Endothelial cell of umbilical vein (primary cell): ENCODE measurements at regions not wholly inside any gene's neighbourhood (a gene's known extent, or its start where the extent isn't known, plus 50 kb on each side); places are given as distances from the start of the nearest gene placed in this dataset.

ENCODE experiments used
- BruUV-seq: library from RNA; stranded (reverse); fragments of 400-500 nt; replicated peaks from 2 replicates; lab custom pipeline; 2021; lab: Mats Ljungman, UMichigan
- CTCF ChIA-PET: fragments of 300-600, 350-600 bp; sonication (Branson Sonifier 250); formaldehyde crosslinking; loops from one replicate; lab custom pipeline; 2021; ENCODE audit warnings: antibody characterized with exemption, inconsistent platforms; lab: Charles Lee
- POLR2A ChIA-PET: fragments of 300-600, 350-600 bp; sonication (Branson Sonifier 250); formaldehyde crosslinking; loops from one replicate; lab custom pipeline; 2021; ENCODE audit warnings: antibody characterized with exemption, inconsistent platforms; lab: Charles Lee
- DNase-seq: peaks from one replicate; pipeline ENCODE4 v3.0.0-alpha.2; 2011; ENCODE audit warnings: low read depth, low spot score
- FAIRE-seq: peaks from 2 replicates; lab custom pipeline; 2011; peaks lifted over from hg19 to GRCh38; lab: Jason Lieb, UNC
- H2AFZ ChIP-seq: 2 replicates; pipeline ENCODE4 v1.6.0; 2012; ENCODE audit warnings: low read depth, low read length, control low read depth, inconsistent platforms
- H3K27ac ChIP-seq: 2 replicates; pipeline ENCODE4 v1.5.1; 2011; ENCODE audit warnings: low read depth, mild to moderate bottlenecking, control low read depth, low read length, moderate library complexity; ENCODE audit not compliant: insufficient read depth
- H3K27me3 ChIP-seq, 2 experiments: 2 replicates each; pipeline versions ENCODE4 v1.6.0 to v1.6.1; 2011; ENCODE audit warnings: low read length in 2 of 2, mixed read lengths in 1 of 2; ENCODE audit not compliant: control insufficient read depth in 2 of 2, insufficient read depth in 2 of 2
- H3K36me3 ChIP-seq, 2 experiments: 2 replicates in 1 of 2; 3 replicates in 1 of 2; pipeline ENCODE4 v1.5.1; 2011; ENCODE audit warnings: low read length in 2 of 2, mild to moderate bottlenecking in 1 of 2, moderate library complexity in 1 of 2; ENCODE audit not compliant: control insufficient read depth in 2 of 2, insufficient read depth in 2 of 2; ENCODE audit errors: extremely low read depth in 1 of 2
- H3K4me1 ChIP-seq: 3 replicates; pipeline ENCODE4 v1.5.1; 2011; ENCODE audit warnings: mild to moderate bottlenecking, low read length; ENCODE audit not compliant: control insufficient read depth, insufficient read depth; ENCODE audit errors: extremely low read depth
- H3K4me2 ChIP-seq: 2 replicates; pipeline ENCODE4 v1.6.1; 2011; ENCODE audit warnings: low read length, control low read depth, mixed read lengths; ENCODE audit not compliant: insufficient read depth
- H3K4me3 ChIP-seq, 3 experiments: fragments of 200-600 bp in 1 of 3; sonication (generic), shearing (Covaris generic) in 1 of 3; replicated peaks in 1 of 3; 2 replicates each; pipeline ENCODE4 v1.5.1; 2011 to 2016; ENCODE audit warnings: control low read depth in 3 of 3, low read length in 3 of 3, mild to moderate bottlenecking in 2 of 3, inconsistent platforms in 1 of 3, low read depth in 1 of 3, moderate library complexity in 1 of 3; ENCODE audit not compliant: insufficient read depth in 1 of 3
- H3K79me2 ChIP-seq: 2 replicates; pipeline ENCODE4 v1.6.0; 2012; ENCODE audit warnings: low read length, inconsistent platforms; ENCODE audit not compliant: control insufficient read depth, insufficient read depth
- H3K9ac ChIP-seq: replicated peaks from 2 replicates; pipeline ENCODE3; 2011; ENCODE audit warnings: low read length, control low read depth; ENCODE audit not compliant: insufficient read depth; ENCODE audit errors: extremely low read depth
- H3K9me1 ChIP-seq: replicated peaks from 3 replicates; pipeline ENCODE4 v1.6.0; 2011; ENCODE audit warnings: mild to moderate bottlenecking, low read length; ENCODE audit not compliant: control insufficient read depth, insufficient read depth; ENCODE audit errors: extremely low read depth
- H3K9me3 ChIP-seq: replicated peaks from 2 replicates; pipeline ENCODE4 v1.5.1; 2012; ENCODE audit warnings: low read length, inconsistent platforms; ENCODE audit not compliant: control insufficient read depth, insufficient read depth
- H4K20me1 ChIP-seq: replicated peaks from 2 replicates; pipeline ENCODE3; 2011; ENCODE audit warnings: mild to moderate bottlenecking, low read length; ENCODE audit not compliant: control insufficient read depth, insufficient read depth; ENCODE audit errors: extremely low read depth
- EZH2 ChIP-seq: IDR thresholded peaks from 2 replicates; pipeline ENCODE4 v1.6.1; 2012; ENCODE audit warnings: borderline replicate concordance, low read depth, mild to moderate bottlenecking, moderate library complexity, low read length, inconsistent platforms; ENCODE audit not compliant: severe bottlenecking
- FOS ChIP-seq: IDR thresholded peaks from 2 replicates; pipeline ENCODE4 v1.6.1; 2011; ENCODE audit warnings: mild to moderate bottlenecking, low read length, moderate library complexity, borderline replicate concordance; ENCODE audit not compliant: insufficient read depth
- GATA2 ChIP-seq: IDR thresholded peaks from 2 replicates; pipeline ENCODE4 v1.7.0; 2011; ENCODE audit warnings: low read depth, mild to moderate bottlenecking, moderate library complexity, mixed read lengths, low read length; ENCODE audit not compliant: insufficient read length, insufficient read depth
- JUN ChIP-seq: IDR thresholded peaks from 2 replicates; pipeline ENCODE4 v1.6.1; 2011; ENCODE audit warnings: borderline replicate concordance, low read depth; ENCODE audit not compliant: insufficient read length, insufficient read depth
- MYC ChIP-seq: IDR thresholded peaks from one replicate; pipeline ENCODE4 v1.6.1; 2011; ENCODE audit warnings: mild to moderate bottlenecking, low read depth, low read length
- POLR2A ChIP-seq: IDR thresholded peaks from 2 replicates; pipeline ENCODE4 v1.6.1; 2012; ENCODE audit warnings: low read depth, mild to moderate bottlenecking, control low read depth, low read length
- POLR2AphosphoS5 ChIP-seq: IDR thresholded peaks from 2 replicates; pipeline ENCODE4 v1.6.1; 2012; ENCODE audit warnings: low read depth, mild to moderate bottlenecking, control low read depth, low read length, moderate library complexity; ENCODE audit not compliant: insufficient read depth
- dilution Hi-C: fragments of 300-500 bp; cut with MboI; formaldehyde crosslinking; loops from one replicate; pipeline ENCODE4 v1.15.0; 2019; ENCODE audit warnings: low sequenced_read_pairs; ENCODE audit not compliant: extremely low pct_ligation_motif_present
- intact Hi-C: fragments of 100-400 bp; cut with micrococcal nuclease; formaldehyde crosslinking; loops from one replicate; pipeline ENCODE4 v1.10.0; 2022
- TF ChIP-seq, protein P1 (sequence below): IDR thresholded peaks from 2 replicates; pipeline ENCODE4 v1.6.1; 2011; ENCODE audit not compliant: insufficient read depth, insufficient read length
- TF ChIP-seq, protein P2 (sequence below), 2 donors: IDR thresholded peaks; 1 replicate in 1 of 2; 2 replicates in 1 of 2; pipeline ENCODE4 v1.5.1; 2011; ENCODE audit warnings: low read length in 2 of 2, mild to moderate bottlenecking in 2 of 2, moderate library complexity in 2 of 2, control low read depth in 1 of 2, inconsistent platforms in 1 of 2, low read depth in 1 of 2; ENCODE audit not compliant: insufficient read depth in 1 of 2; ENCODE audit errors: extremely low read depth in 1 of 2

DNA sequence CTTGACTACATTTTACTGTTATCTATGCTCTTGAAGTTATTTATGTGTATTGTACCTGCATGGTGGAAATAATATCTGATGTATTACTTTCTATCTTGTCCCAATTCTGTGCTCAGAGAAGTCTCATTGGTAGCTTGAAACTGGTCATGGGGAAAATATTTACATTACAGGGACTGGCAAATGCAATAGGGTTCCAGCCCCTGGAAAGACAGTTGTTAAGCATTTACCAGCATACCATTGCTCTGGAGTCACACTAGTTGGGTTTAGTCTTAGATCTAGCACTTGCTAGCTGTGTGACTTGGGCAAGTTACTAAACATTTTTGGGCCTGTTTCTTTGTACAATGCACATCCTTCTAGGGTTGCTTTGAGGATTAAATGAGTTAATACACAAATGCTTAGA lies 86.3 kb upstream of the NRXN3 start:
- Histone ChIP-seq H3K27ac (no peak overlapping the region), H3K79me2 (no peaks in the 10 kb centered on the region), H3K27me3 (no peaks in the 10 kb centered on the region), H3K4me1 (no peaks in the 10 kb centered on the region), H4K20me1 (no peaks in the 10 kb centered on the region), H3K9me1 (no peaks in the 10 kb centered on the region), H3K4me2 (no peak overlapping the region), H3K4me3 (no peak overlapping the region), H2AFZ (no peak overlapping the region), H3K9ac (no peak overlapping the region), H3K9me3 (no peaks in the 10 kb centered on the region), H3K36me3 (no peaks in the 10 kb centered on the region)
- ChIA-PET CTCF (no interaction called here), POLR2A (no interaction called here)
- DNase-seq (no peak), FAIRE-seq (peak; percentile 8)
- dilution Hi-C loops (no loop called here), intact Hi-C loops (no loop called here)
- no TSS peak for BruUV-seq
- TF ChIP-seq, protein P1, sequence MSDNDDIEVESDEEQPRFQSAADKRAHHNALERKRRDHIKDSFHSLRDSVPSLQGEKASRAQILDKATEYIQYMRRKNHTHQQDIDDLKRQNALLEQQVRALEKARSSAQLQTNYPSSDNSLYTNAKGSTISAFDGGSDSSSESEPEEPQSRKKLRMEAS, result no peak
- TF ChIP-seq GATA2 (no peak), POLR2AphosphoS5 (no peak), MYC (no peak), EZH2 (no peak), POLR2A (no peak), FOS (no peak), JUN (no peak)
- TF ChIP-seq, protein P2, sequence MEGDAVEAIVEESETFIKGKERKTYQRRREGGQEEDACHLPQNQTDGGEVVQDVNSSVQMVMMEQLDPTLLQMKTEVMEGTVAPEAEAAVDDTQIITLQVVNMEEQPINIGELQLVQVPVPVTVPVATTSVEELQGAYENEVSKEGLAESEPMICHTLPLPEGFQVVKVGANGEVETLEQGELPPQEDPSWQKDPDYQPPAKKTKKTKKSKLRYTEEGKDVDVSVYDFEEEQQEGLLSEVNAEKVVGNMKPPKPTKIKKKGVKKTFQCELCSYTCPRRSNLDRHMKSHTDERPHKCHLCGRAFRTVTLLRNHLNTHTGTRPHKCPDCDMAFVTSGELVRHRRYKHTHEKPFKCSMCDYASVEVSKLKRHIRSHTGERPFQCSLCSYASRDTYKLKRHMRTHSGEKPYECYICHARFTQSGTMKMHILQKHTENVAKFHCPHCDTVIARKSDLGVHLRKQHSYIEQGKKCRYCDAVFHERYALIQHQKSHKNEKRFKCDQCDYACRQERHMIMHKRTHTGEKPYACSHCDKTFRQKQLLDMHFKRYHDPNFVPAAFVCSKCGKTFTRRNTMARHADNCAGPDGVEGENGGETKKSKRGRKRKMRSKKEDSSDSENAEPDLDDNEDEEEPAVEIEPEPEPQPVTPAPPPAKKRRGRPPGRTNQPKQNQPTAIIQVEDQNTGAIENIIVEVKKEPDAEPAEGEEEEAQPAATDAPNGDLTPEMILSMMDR (IDR thresholded peaks at IDR 0.05; ENCODE audit: extremely low read depth in 1 of 2, insufficient read depth in 1 of 2, low read depth in 1 of 2, low read length in 2 of 2), result no peak
